GM23338 (cell line): ENCODE measurements at regions not wholly inside any gene's neighbourhood (a gene's known extent, or its start where the extent isn't known, plus 50 kb on each side); places are given as distances from the start of the nearest gene placed in this dataset.

Experiments
- ATAC-seq: fragments of 200-7000 bp; cut with Tn5 transposase; 3 replicates; pipeline ENCODE4 v1.9.1; 2020
- DNase-seq: peaks from one replicate; pipeline ENCODE4 v3.0.0-alpha.2; 2015; ENCODE audit warnings: low spot score
- H2AFZ ChIP-seq: fragments of 200-600 bp; sonication (generic); 2 replicates; pipeline ENCODE4 v1.8.0; 2016; ENCODE audit warnings: antibody characterized with exemption, mild to moderate bottlenecking, moderate library complexity
- H3F3A ChIP-seq: fragments of 200-600 bp; sonication (generic); replicated peaks from 2 replicates; pipeline ENCODE4 v1.8.0; 2017; ENCODE audit warnings: antibody characterized with exemption, mixed run types, low read depth
- H3K27ac ChIP-seq: fragments of 200-600 bp; sonication (generic); 2 replicates; pipeline ENCODE4 v1.6.1; 2016; ENCODE audit warnings: low read depth
- H3K27me3 ChIP-seq: fragments of 200-600 bp; sonication (generic); 2 replicates; pipeline ENCODE4 v1.8.0; 2016; ENCODE audit warnings: mild to moderate bottlenecking, mixed run types, moderate library complexity; ENCODE audit not compliant: insufficient read depth
- H3K36me3 ChIP-seq: fragments of 200-600 bp; sonication (generic); 2 replicates; pipeline ENCODE4 v1.8.0; 2016; ENCODE audit warnings: mild to moderate bottlenecking; ENCODE audit not compliant: insufficient read depth
- H3K4me1 ChIP-seq: fragments of 200-600 bp; sonication (generic); 2 replicates; pipeline ENCODE4 v1.8.0; 2016; ENCODE audit warnings: mild to moderate bottlenecking, moderate library complexity; ENCODE audit not compliant: insufficient read depth
- H3K4me2 ChIP-seq: fragments of 200-600 bp; sonication (generic); 2 replicates; pipeline ENCODE4 v1.7.1; 2017; ENCODE audit warnings: mixed run types
- H3K4me3 ChIP-seq: fragments of 200-600 bp; sonication (generic); 2 replicates; pipeline ENCODE4 v1.6.1; 2016; ENCODE audit warnings: mixed run types
- H3K79me2 ChIP-seq: fragments of 200-600 bp; sonication (generic); replicated peaks from 2 replicates; pipeline ENCODE4 v1.8.0; 2017; ENCODE audit warnings: mild to moderate bottlenecking; ENCODE audit not compliant: insufficient read depth
- H3K9me2 ChIP-seq: fragments of 200-600 bp; sonication (generic); 2 replicates; pipeline ENCODE4 v1.8.0; 2017; ENCODE audit not compliant: insufficient read depth
- H4K20me1 ChIP-seq: fragments of 200-600 bp; sonication (generic); replicated peaks from 2 replicates; pipeline ENCODE4 v1.8.0; 2017; ENCODE audit warnings: mild to moderate bottlenecking; ENCODE audit not compliant: insufficient read depth
- H3K27ac Mint-ChIP-seq: 2 replicates; pipeline ENCODE4 v1.8.0; 2020; ENCODE audit warnings: inconsistent platforms, mild to moderate bottlenecking, moderate library complexity, mixed read lengths
- H3K27me3 Mint-ChIP-seq: 3 replicates; pipeline ENCODE4 v1.8.0; 2022; ENCODE audit warnings: low read depth, mild to moderate bottlenecking, moderate library complexity, mixed read lengths, inconsistent platforms; ENCODE audit not compliant: insufficient read depth, poor library complexity
- H3K36me3 Mint-ChIP-seq: 3 replicates; pipeline ENCODE4 v1.8.0; 2021; ENCODE audit warnings: low read depth, mild to moderate bottlenecking, inconsistent platforms, moderate library complexity, mixed read lengths
- H3K4me1 Mint-ChIP-seq: 3 replicates; pipeline ENCODE4 v1.8.0; 2020; ENCODE audit warnings: mild to moderate bottlenecking, inconsistent platforms, mixed read lengths
- H3K4me3 Mint-ChIP-seq: 3 replicates; pipeline ENCODE4 v1.8.0; 2021; ENCODE audit warnings: moderate library complexity, mild to moderate bottlenecking, inconsistent platforms, mixed read lengths
- H3K9me3 Mint-ChIP-seq: 3 replicates; pipeline ENCODE4 v1.8.0; 2020; ENCODE audit warnings: moderate library complexity, mild to moderate bottlenecking, inconsistent platforms, mixed read lengths
- EZH2 ChIP-seq: fragments of 200-600 bp; sonication (generic); IDR thresholded peaks from one replicate; pipeline ENCODE4 v1.8.0; 2017; ENCODE audit warnings: antibody characterized with exemption, mild to moderate bottlenecking, low read depth; ENCODE audit not compliant: unreplicated experiment
- EZH2phosphoT487 ChIP-seq: fragments of 200-600 bp; sonication (generic); IDR thresholded peaks from one replicate; pipeline ENCODE4 v1.8.1; 2018; ENCODE audit warnings: antibody characterized with exemption; ENCODE audit not compliant: unreplicated experiment
- JUNB ChIP-seq: IDR thresholded peaks from one replicate; pipeline ENCODE4 v1.6.1; 2016; ENCODE audit warnings: antibody characterized with exemption; ENCODE audit not compliant: unreplicated experiment
- NANOG ChIP-seq: IDR thresholded peaks from 2 replicates; pipeline ENCODE4 v1.6.1; 2016; ENCODE audit warnings: antibody characterized with exemption, borderline replicate concordance
- POLR2AphosphoS5 ChIP-seq: IDR thresholded peaks from 2 replicates; pipeline ENCODE4 v1.6.1; 2016; ENCODE audit warnings: antibody characterized with exemption, low read depth
- ZNF331 ChIP-seq: fragments of 250-450 bp; sonication (Bioruptor Pico); IDR thresholded peaks from 2 replicates; pipeline ENCODE4 v1.5.0; 2020; ENCODE audit warnings: low read depth, mild to moderate bottlenecking, moderate library complexity
- TF ChIP-seq, protein P1 (sequence below): IDR thresholded peaks from one replicate; pipeline ENCODE4 v1.6.1; 2018; ENCODE audit warnings: antibody characterized with exemption; ENCODE audit not compliant: unreplicated experiment
- TF ChIP-seq, protein P2 (sequence below): fragments of 250-450 bp; sonication (Bioruptor Pico); IDR thresholded peaks from 2 replicates; pipeline ENCODE4 v1.5.0; 2020; ENCODE audit warnings: mild to moderate bottlenecking, moderate library complexity

DNA sequence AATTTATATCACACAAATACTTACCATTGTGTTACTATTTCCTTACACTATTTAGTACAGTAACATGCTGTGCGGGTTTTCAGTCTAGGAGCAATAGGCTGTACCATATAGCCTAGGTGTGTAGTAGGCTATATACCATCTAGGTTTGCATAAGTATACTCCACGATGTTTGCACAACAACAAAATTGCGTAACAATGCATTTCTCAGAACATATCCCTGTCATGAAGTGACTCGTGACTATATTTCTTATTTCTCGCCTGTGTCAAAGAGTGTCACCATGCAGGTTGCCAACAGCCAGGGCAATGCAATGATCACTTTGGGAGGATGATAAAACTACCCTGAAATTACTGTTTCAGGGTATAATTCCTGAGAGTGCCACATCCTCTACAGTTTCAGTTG lies 65.6 kb upstream of the CD180 start:
- Histone ChIP-seq H3K27me3 (no peaks in the 10 kb centered on the region), H3K27ac (no peak overlapping the region), H3K4me3 (no peak overlapping the region), H3K79me2 (no peaks in the 10 kb centered on the region), H3K4me1 (no peaks in the 10 kb centered on the region), H3K36me3 (no peaks in the 10 kb centered on the region), H3K9me2 (peaks cover 20% of the 10 kb centered on the region), H3F3A (no peaks in the 10 kb centered on the region), H3K4me2 (no peak overlapping the region), H4K20me1 (no peaks in the 10 kb centered on the region), H2AFZ (no peak overlapping the region)
- DNase-seq (no peak), ATAC-seq (no peak)
- no peak overlapping the region for H3K4me3 Mint-ChIP-seq
- H3K27me3 Mint-ChIP-seq = no peaks in the 10 kb centered on the region
- TF ChIP-seq NANOG (no peak), EZH2 (no peak), JUNB (no peak), POLR2AphosphoS5 (no peak), EZH2phosphoT487 (no peak), ZNF331 (CRISPR knock-in tag) (no peak)
- TF ChIP-seq, protein P1, sequence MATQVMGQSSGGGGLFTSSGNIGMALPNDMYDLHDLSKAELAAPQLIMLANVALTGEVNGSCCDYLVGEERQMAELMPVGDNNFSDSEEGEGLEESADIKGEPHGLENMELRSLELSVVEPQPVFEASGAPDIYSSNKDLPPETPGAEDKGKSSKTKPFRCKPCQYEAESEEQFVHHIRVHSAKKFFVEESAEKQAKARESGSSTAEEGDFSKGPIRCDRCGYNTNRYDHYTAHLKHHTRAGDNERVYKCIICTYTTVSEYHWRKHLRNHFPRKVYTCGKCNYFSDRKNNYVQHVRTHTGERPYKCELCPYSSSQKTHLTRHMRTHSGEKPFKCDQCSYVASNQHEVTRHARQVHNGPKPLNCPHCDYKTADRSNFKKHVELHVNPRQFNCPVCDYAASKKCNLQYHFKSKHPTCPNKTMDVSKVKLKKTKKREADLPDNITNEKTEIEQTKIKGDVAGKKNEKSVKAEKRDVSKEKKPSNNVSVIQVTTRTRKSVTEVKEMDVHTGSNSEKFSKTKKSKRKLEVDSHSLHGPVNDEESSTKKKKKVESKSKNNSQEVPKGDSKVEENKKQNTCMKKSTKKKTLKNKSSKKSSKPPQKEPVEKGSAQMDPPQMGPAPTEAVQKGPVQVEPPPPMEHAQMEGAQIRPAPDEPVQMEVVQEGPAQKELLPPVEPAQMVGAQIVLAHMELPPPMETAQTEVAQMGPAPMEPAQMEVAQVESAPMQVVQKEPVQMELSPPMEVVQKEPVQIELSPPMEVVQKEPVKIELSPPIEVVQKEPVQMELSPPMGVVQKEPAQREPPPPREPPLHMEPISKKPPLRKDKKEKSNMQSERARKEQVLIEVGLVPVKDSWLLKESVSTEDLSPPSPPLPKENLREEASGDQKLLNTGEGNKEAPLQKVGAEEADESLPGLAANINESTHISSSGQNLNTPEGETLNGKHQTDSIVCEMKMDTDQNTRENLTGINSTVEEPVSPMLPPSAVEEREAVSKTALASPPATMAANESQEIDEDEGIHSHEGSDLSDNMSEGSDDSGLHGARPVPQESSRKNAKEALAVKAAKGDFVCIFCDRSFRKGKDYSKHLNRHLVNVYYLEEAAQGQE = no peak
- no peaks in the 10 kb centered on the region for H3K9me3 Mint-ChIP-seq
- H3K4me1 Mint-ChIP-seq = no peaks in the 10 kb centered on the region
- no peak overlapping the region for H3K27ac Mint-ChIP-seq
- H3K36me3 Mint-ChIP-seq = no peaks in the 10 kb centered on the region

DNA sequence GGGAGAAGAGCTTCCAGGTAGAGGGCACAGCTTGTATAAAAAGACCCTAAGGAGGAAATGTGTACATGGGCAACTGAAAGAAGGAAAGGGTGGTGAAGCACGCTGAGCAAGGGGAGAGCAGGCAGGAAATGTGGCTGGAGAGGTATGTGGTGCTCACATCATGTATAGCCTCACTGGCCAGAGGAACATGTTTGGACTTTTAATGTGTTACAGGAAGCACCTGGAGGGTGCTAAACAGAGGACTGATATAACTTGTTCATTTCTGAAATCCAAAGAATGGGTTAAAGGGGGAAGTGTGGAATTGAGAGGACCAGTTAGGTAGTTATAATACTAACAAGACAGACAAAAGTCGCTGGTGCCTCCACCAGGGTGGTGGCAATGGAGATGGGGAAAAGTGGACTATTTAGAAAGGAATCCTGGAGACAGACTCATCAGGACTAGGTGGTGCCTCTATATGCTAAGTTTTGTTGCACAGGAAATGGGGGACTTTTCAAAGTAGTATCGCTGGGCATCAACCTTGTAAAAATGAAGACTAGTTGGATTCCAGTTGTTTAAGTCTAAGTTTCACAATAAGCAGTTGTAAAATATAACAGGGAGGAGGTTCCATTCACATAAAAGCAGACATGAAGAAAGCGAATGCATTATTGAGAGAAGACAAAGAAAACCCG lies 63.1 kb upstream of the CD180 start:
- no peaks in the 10 kb centered on the region for H3K9me3 Mint-ChIP-seq
- no peak for TF ChIP-seq POLR2AphosphoS5
- TF ChIP-seq, protein P1 = no peak
- no peak for TF ChIP-seq EZH2
- TF ChIP-seq, protein P2, sequence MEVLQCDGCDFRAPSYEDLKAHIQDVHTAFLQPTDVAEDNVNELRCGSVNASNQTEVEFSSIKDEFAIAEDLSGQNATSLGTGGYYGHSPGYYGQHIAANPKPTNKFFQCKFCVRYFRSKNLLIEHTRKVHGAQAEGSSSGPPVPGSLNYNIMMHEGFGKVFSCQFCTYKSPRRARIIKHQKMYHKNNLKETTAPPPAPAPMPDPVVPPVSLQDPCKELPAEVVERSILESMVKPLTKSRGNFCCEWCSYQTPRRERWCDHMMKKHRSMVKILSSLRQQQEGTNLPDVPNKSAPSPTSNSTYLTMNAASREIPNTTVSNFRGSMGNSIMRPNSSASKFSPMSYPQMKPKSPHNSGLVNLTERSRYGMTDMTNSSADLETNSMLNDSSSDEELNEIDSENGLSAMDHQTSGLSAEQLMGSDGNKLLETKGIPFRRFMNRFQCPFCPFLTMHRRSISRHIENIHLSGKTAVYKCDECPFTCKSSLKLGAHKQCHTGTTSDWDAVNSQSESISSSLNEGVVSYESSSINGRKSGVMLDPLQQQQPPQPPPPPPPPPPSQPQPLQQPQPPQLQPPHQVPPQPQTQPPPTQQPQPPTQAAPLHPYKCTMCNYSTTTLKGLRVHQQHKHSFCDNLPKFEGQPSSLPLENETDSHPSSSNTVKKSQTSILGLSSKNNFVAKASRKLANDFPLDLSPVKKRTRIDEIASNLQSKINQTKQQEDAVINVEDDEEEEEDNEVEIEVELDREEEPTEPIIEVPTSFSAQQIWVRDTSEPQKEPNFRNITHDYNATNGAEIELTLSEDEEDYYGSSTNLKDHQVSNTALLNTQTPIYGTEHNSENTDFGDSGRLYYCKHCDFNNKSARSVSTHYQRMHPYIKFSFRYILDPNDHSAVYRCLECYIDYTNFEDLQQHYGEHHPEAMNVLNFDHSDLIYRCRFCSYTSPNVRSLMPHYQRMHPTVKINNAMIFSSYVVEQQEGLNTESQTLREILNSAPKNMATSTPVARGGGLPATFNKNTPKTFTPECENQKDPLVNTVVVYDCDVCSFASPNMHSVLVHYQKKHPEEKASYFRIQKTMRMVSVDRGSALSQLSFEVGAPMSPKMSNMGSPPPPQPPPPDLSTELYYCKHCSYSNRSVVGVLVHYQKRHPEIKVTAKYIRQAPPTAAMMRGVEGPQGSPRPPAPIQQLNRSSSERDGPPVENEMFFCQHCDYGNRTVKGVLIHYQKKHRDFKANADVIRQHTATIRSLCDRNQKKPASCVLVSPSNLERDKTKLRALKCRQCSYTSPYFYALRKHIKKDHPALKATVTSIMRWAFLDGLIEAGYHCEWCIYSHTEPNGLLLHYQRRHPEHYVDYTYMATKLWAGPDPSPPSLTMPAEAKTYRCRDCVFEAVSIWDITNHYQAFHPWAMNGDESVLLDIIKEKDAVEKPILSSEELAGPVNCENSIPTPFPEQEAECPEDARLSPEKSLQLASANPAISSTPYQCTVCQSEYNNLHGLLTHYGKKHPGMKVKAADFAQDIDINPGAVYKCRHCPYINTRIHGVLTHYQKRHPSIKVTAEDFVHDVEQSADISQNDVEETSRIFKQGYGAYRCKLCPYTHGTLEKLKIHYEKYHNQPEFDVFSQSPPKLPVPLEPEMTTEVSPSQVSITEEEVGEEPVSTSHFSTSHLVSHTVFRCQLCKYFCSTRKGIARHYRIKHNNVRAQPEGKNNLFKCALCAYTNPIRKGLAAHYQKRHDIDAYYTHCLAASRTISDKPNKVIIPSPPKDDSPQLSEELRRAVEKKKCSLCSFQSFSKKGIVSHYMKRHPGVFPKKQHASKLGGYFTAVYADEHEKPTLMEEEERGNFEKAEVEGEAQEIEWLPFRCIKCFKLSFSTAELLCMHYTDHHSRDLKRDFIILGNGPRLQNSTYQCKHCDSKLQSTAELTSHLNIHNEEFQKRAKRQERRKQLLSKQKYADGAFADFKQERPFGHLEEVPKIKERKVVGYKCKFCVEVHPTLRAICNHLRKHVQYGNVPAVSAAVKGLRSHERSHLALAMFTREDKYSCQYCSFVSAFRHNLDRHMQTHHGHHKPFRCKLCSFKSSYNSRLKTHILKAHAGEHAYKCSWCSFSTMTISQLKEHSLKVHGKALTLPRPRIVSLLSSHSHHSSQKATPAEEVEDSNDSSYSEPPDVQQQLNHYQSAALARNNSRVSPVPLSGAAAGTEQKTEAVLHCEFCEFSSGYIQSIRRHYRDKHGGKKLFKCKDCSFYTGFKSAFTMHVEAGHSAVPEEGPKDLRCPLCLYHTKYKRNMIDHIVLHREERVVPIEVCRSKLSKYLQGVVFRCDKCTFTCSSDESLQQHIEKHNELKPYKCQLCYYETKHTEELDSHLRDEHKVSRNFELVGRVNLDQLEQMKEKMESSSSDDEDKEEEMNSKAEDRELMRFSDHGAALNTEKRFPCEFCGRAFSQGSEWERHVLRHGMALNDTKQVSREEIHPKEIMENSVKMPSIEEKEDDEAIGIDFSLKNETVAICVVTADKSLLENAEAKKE (CRISPR knock-in tag) = no peak

More for the DNA sequence above, 63.1 kb upstream of the CD180 start:
- no peak overlapping the region for H3K27ac ChIP-seq
- no peaks in the 10 kb centered on the region for H3F3A ChIP-seq
- H3K27me3 ChIP-seq = no peaks in the 10 kb centered on the region
- H3K36me3 ChIP-seq = no peaks in the 10 kb centered on the region
- no peak overlapping the region for H3K4me2 ChIP-seq
- Mint-ChIP-seq H3K27ac (no peak overlapping the region), H3K27me3 (no peaks in the 10 kb centered on the region), H3K4me1 (no peaks in the 10 kb centered on the region), H3K4me3 (no peak overlapping the region), H3K36me3 (no peaks in the 10 kb centered on the region)
- DNase-seq = no peak
- no peak overlapping the region for H2AFZ ChIP-seq
- peaks cover 11% of the 10 kb centered on the region; the same call in 1 of the 2 replicates for H3K9me2 ChIP-seq
- ATAC-seq = no peak
- no peaks in the 10 kb centered on the region for H4K20me1 ChIP-seq
- no peak overlapping the region for H3K4me3 ChIP-seq
- H3K79me2 ChIP-seq = no peaks in the 10 kb centered on the region
- no peaks in the 10 kb centered on the region for H3K4me1 ChIP-seq
